Transverse colon (tissue), 4 donors: ENCODE measurements at regions not wholly inside any gene's neighbourhood (a gene's known extent, or its start where the extent isn't known, plus 50 kb on each side); places are given as distances from the start of the nearest gene placed in this dataset.

ENCODE experiments used
- DNase-seq: peaks from one replicate; pipeline ENCODE4 v3.0.0-alpha.2; 2019
- H3K27ac ChIP-seq, 4 donors: fragments of 200-600 bp; sonication (generic); 2 replicates each; pipeline ENCODE4 v1.5.1; 2016 to 2018; ENCODE audit warnings: inconsistent platforms in 4 of 4
- H3K27me3 ChIP-seq: fragments of 200-600 bp; sonication (generic); 2 replicates; pipeline ENCODE4 v1.5.1; 2017; ENCODE audit warnings: inconsistent platforms
- H3K36me3 ChIP-seq, 4 donors: fragments of 200-600 bp; sonication (generic); 2 replicates each; pipeline ENCODE4 v1.5.1; 2017 to 2019; ENCODE audit warnings: inconsistent platforms in 4 of 4
- H3K4me1 ChIP-seq, 4 donors: fragments of 200-600 bp; sonication (generic); 2 replicates each; pipeline ENCODE4 v1.5.1; 2017 to 2020; ENCODE audit warnings: inconsistent platforms in 4 of 4
- H3K4me3 ChIP-seq, 4 donors: fragments of 200-600 bp; sonication (generic); 1 replicate in 1 of 4; 2 replicates in 3 of 4; pipeline versions ENCODE4 v1.5.1 to v1.6.1; 2017 to 2019; ENCODE audit warnings: inconsistent platforms in 4 of 4
- H3K9me3 ChIP-seq, 2 donors: fragments of 200-600 bp; sonication (generic); 2 replicates each; pipeline ENCODE4 v1.5.1; 2017 to 2019; ENCODE audit warnings: inconsistent platforms in 2 of 2
- EP300 ChIP-seq: sonication (generic); formaldehyde crosslinking; IDR thresholded peaks from one replicate; pipeline ENCODE4 v1.6.1; 2017; ENCODE audit warnings: antibody characterized with exemption, low read depth
- POLR2A ChIP-seq: fragments of 450-650 bp; IDR thresholded peaks from one replicate; pipeline ENCODE4 v1.6.1; 2016; ENCODE audit warnings: antibody characterized with exemption, mild to moderate bottlenecking, moderate library complexity
- POLR2AphosphoS5 ChIP-seq, 3 donors: sonication (generic); formaldehyde crosslinking; IDR thresholded peaks; one replicate each; pipeline ENCODE4 v1.6.1; 2016; ENCODE audit warnings: antibody characterized with exemption in 3 of 3
- WGBS, 2 donors: methylation state at CpG; one replicate each; pipeline ENCODE4 v1.1.5; 2018; ENCODE audit warnings: low coverage in 1 of 2; 5-methylcytosine and 5-hydroxymethylcytosine counted together
- in situ Hi-C, 4 donors: fragments of 200-750 bp; cut with MboI; loops; one replicate each; pipeline versions ENCODE4 v1.15.0 to v1.15.1; 2017; ENCODE audit warnings: low sequenced_read_pairs in 3 of 4, low pct_ligation_motif_present in 1 of 4, low pct_unique_long_range_greater_than_20kb in 1 of 4
- intact Hi-C: fragments of 100-400 bp; cut with DNase I; formaldehyde crosslinking; loops from one replicate; pipeline ENCODE4 v1.15.1; 2023; ENCODE audit warnings: low total_unique reads
- TF ChIP-seq, protein P1 (sequence below), 5 experiments: fragments of 200-600 bp in 3 of 5; fragments of 450-650 bp in 2 of 5; sonication (generic) in 3 of 5; IDR thresholded peaks; 1 replicate in 2 of 5; 2 replicates in 3 of 5; pipeline ENCODE4 v1.5.1; 2016 to 2017; ENCODE audit warnings: antibody characterized with exemption in 5 of 5, inconsistent platforms in 3 of 5, mild to moderate bottlenecking in 2 of 5, moderate library complexity in 1 of 5

DNA sequence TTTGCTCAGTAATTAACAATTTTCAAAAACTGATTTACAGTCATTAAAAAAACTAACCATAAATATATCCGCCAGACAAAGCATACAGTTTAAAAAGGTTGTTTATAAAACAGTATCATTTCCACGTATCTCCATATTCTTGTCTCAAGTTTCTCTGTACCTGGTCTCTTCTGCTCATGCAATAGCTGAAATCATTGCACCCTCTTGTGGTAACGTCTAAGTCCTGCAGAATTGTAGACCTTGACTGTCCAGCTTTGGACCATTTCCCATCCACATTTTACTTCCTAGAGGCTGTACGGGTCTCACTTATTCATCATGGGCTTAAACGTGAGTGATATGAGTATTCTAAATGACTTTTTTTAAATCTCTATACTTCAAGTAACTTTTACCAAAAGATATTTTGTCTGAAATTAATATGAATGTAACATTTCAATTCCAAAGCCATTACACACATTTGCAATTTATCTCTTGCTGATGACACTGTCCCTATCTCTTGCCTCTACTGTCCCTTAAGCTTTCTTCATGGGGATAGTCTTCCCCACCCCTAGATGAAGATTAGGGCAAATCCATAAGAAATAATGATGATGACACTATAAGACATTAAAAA, 118.5 kb downstream of the BTC start:
- peaks cover 0 to 5% (median 0%) of the 10 kb centered on the region in 4 donors for H3K4me1 ChIP-seq
- no peaks in the 10 kb centered on the region for H3K36me3 ChIP-seq
- in situ Hi-C loops, result loop anchor here in 3 of 4 donors (10.0 kb wide), 3 partner anchors 291 to 351 kb away; no protein-coding TSS in a partner anchor
- H3K9me3 ChIP-seq, result no peaks in the 10 kb centered on the region
- TF ChIP-seq, protein P1, sequence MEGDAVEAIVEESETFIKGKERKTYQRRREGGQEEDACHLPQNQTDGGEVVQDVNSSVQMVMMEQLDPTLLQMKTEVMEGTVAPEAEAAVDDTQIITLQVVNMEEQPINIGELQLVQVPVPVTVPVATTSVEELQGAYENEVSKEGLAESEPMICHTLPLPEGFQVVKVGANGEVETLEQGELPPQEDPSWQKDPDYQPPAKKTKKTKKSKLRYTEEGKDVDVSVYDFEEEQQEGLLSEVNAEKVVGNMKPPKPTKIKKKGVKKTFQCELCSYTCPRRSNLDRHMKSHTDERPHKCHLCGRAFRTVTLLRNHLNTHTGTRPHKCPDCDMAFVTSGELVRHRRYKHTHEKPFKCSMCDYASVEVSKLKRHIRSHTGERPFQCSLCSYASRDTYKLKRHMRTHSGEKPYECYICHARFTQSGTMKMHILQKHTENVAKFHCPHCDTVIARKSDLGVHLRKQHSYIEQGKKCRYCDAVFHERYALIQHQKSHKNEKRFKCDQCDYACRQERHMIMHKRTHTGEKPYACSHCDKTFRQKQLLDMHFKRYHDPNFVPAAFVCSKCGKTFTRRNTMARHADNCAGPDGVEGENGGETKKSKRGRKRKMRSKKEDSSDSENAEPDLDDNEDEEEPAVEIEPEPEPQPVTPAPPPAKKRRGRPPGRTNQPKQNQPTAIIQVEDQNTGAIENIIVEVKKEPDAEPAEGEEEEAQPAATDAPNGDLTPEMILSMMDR (IDR thresholded peaks at IDR 0.05), result peak; percentile 65 to 85 (median 74)
- TF ChIP-seq POLR2A (no peak), POLR2AphosphoS5 (IDR thresholded peaks at IDR 0.05) (no peak), EP300 (no peak)
- WGBS, 2 donors, result 10 to 13% methylated on average over 5 of the region's 5 CpGs
- no peak overlapping the region for H3K27ac ChIP-seq
- no peak overlapping the region for H3K4me3 ChIP-seq
- H3K27me3 ChIP-seq, result no peaks in the 10 kb centered on the region
- intact Hi-C loops, result loop anchor here (5.0 kb wide), 1 partner anchor 298 kb away; no protein-coding TSS in a partner anchor
- no peak for DNase-seq

DNA sequence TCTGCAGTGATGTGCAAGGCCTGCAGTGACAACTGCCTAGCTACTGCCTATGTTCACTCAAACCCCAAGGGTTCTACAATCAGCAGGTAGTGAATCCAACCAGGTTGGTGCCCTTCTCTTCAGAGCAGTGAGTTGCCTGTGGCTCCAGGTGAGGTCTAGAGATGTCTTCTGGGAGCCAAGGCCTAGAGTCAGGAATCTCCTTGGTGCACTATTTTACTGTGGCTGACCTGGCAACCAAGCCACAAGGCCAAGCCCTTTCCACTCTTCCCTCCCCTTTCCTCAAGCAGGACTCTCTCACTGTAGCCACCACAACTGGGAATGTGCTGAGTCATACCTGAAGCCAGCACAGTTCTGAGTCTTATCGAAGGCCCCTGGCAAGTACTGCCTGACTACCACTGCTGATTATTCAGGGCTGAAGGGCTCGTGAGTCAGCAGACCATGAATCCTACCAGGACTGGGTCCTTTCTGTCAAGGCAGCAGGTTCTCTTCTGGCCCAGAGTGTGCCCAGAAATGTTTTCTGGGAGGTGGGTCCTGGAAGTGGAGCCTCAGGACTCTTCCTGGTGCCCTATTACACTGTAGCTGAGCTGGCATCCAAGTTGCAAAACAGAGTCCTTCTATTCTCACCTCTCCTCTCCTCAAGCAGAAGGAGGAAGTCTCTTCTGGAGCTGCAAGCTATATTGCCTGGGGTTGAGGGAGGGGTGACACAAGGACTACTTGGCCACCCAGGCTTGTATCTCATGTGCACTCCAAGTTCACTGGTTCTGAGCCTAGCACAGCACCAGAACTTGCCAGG, 111.6 kb downstream of the BTC start:
- no peak for DNase-seq
- TF ChIP-seq EP300 (no peak), POLR2A (no peak), POLR2AphosphoS5 (IDR thresholded peaks at IDR 0.05) (no peak)
- TF ChIP-seq, protein P1 (IDR thresholded peaks at IDR 0.05), result no peak
- in situ Hi-C loops (no loop called here), intact Hi-C loops (no loop called here)
- no peak overlapping the region for H3K27ac ChIP-seq
- H3K9me3 ChIP-seq, result no peaks in the 10 kb centered on the region
- 55% methylated on average over 2 of the region's 2 CpGs; no CpG with 5 or more reads in 1 of the 2 donors for WGBS, 2 donors
- H3K36me3 ChIP-seq, result no peaks in the 10 kb centered on the region
- no peaks in the 10 kb centered on the region for H3K4me1 ChIP-seq
- no peaks in the 10 kb centered on the region for H3K27me3 ChIP-seq
- no peak overlapping the region for H3K4me3 ChIP-seq

DNA sequence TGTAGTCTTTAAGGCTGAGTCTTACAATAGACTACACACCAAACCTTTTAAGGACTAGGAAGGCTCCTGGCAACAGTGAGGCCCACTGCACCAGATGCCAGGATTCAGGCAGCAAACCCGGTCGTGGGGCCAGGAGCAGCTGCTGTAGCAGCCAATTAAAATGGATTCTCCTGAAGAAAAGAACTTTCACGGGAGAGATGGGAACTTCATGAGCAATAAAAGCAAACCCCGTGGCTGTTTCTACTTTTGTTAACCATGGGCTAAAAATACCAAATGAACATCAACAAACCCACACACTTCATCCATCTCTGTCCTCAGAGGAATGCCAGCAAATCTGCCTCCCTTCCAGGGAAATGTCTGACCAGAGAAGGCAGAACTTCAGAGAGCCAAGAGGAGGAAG, 101.4 kb downstream of the BTC start:
- in situ Hi-C loops, result no loop called here
- DNase-seq, result peak; percentile 17
- Histone ChIP-seq H3K36me3 (no peaks in the 10 kb centered on the region), H3K9me3 (no peaks in the 10 kb centered on the region), H3K4me1 (peaks cover 0 to 4% (median 0%) of the 10 kb centered on the region in 4 donors), H3K4me3 (no peak overlapping the region), H3K27me3 (no peaks in the 10 kb centered on the region), H3K27ac (peak overlapping the region; percentile 39 to 61 (median 56))
- TF ChIP-seq POLR2A (no peak), POLR2AphosphoS5 (IDR thresholded peaks at IDR 0.05) (peak; percentile 6 to 51 (median 8)), EP300 (no peak)
- TF ChIP-seq, protein P1 (IDR thresholded peaks at IDR 0.05), result no peak
- intact Hi-C loops, result loop anchor here (10.0 kb wide), 1 partner anchor 102 kb away; the partner anchor contains the start of gene BTC
- 25 to 57% methylated on average over 1 to 4 of the region's 4 CpGs for WGBS, 2 donors
